Esophagus squamous epithelium (tissue), 4 donors: ENCODE measurements at regions not wholly inside any gene's neighbourhood (a gene's known extent, or its start where the extent isn't known, plus 50 kb on each side); places are given as distances from the start of the nearest gene placed in this dataset.

Source experiments
- POLR2A ChIP-seq, 4 donors: fragments of 450-650 bp; IDR thresholded peaks; one replicate each; pipeline ENCODE4 v1.6.1; 2017; ENCODE audit warnings: antibody characterized with exemption in 4 of 4, mild to moderate bottlenecking in 4 of 4, moderate library complexity in 3 of 4
- TF ChIP-seq, protein P1 (sequence below), 6 experiments: fragments of 450-650 bp in 4 of 6; fragments of 200-600 bp in 2 of 6; sonication (generic) in 2 of 6; IDR thresholded peaks; one replicate each; pipeline ENCODE4 v1.5.1; 2016 to 2019; ENCODE audit warnings: antibody characterized with exemption in 6 of 6, mild to moderate bottlenecking in 4 of 6, moderate library complexity in 4 of 6

DNA sequence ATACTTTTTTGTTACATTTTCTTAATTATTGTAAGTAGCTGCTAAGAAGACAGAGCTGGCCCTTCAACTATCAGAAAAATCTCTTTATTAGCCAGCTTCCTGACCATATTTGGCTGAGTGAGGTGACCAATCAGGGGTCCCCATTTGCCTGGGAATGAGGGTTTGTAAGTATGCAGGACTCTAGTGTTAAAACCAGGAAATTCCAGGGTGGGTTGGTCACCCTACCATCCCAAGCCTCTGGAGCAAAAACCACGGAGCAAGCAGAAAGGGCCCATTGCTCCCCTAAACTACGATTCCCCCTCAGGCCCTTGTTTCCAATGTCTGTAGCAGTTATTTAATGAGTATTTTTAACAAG is 165.6 kb upstream of the NCKAP5 start:
- TF ChIP-seq POLR2A (IDR thresholded peaks at IDR 0.05), result no peak
- TF ChIP-seq, protein P1, sequence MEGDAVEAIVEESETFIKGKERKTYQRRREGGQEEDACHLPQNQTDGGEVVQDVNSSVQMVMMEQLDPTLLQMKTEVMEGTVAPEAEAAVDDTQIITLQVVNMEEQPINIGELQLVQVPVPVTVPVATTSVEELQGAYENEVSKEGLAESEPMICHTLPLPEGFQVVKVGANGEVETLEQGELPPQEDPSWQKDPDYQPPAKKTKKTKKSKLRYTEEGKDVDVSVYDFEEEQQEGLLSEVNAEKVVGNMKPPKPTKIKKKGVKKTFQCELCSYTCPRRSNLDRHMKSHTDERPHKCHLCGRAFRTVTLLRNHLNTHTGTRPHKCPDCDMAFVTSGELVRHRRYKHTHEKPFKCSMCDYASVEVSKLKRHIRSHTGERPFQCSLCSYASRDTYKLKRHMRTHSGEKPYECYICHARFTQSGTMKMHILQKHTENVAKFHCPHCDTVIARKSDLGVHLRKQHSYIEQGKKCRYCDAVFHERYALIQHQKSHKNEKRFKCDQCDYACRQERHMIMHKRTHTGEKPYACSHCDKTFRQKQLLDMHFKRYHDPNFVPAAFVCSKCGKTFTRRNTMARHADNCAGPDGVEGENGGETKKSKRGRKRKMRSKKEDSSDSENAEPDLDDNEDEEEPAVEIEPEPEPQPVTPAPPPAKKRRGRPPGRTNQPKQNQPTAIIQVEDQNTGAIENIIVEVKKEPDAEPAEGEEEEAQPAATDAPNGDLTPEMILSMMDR (IDR thresholded peaks at IDR 0.05), result no peak
